EH (cell line): ENCODE measurements at regions not wholly inside any gene's neighbourhood (a gene's known extent, or its start where the extent isn't known, plus 50 kb on each side); places are given as distances from the start of the nearest gene placed in this dataset.
"Not testable (repeated sequence)": the region's sequence is repeated elsewhere in the genome, so short reads cannot be mapped to it uniquely, and the experiment has no call there.

ENCODE experiments used
- DNase-seq: peaks from one replicate; pipeline ENCODE4 v3.0.0-alpha.2; 2015; ENCODE audit warnings: low read depth

- no peak for DNase-seq
These were observed 62.4 kb downstream of the CRYBB2 start for GRCh38 chr22:25281675-25282345.

- no peak for DNase-seq
These were observed 62.9 kb downstream of the CRYBB2 start for GRCh38 chr22:25282346-25282670.

- no peak for DNase-seq
These were observed 63.5 kb downstream of the CRYBB2 start for GRCh38 chr22:25282671-25283561.

- not testable (repeated sequence) for DNase-seq
These were observed 69.0 kb downstream of the CRYBB2 start for GRCh38 chr22:25288481-25288880.

- not testable (repeated sequence) for DNase-seq
These were observed 82.5 kb downstream of the CRYBB2 start for GRCh38 chr22:25301912-25302311.

- DNase-seq = not testable (repeated sequence)
These were observed 90.1 kb downstream of the CRYBB2 start for GRCh38 chr22:25309586-25309985.

GRCh38 chr22:25311924-25312323, 92.5 kb downstream of the CRYBB2 start:
- not testable (repeated sequence) for DNase-seq

GRCh38 chr22:25318081-25318823, 98.8 kb downstream of the CRYBB2 start:
- no peak for DNase-seq

- no peak for DNase-seq
These were observed 107.7 kb downstream of the CRYBB2 start for GRCh38 chr22:25327018-25327755.

- no peak for DNase-seq
These were observed 111.6 kb downstream of the CRYBB2 start for GRCh38 chr22:25331050-25331449.

GRCh38 chr22:25331911-25332310, 112.5 kb downstream of the CRYBB2 start:
- DNase-seq = not testable (repeated sequence)

GRCh38 chr22:25332386-25332785, 112.9 kb downstream of the CRYBB2 start:
- DNase-seq = no peak

- DNase-seq = no peak
These were observed 114.7 kb downstream of the CRYBB2 start for GRCh38 chr22:25334162-25334490.

- DNase-seq = not testable (repeated sequence)
These were observed 115.2 kb downstream of the CRYBB2 start for GRCh38 chr22:25334631-25335030.

GRCh38 chr22:25335276-25335675, 115.8 kb downstream of the CRYBB2 start:
- not testable (repeated sequence) for DNase-seq

- DNase-seq = not testable (repeated sequence)
These were observed 121.1 kb downstream of the CRYBB2 start for GRCh38 chr22:25340536-25340935.

GRCh38 chr22:25344366-25344765, 124.9 kb downstream of the CRYBB2 start:
- DNase-seq = not testable (repeated sequence)

- DNase-seq = no peak
These were observed 127.7 kb downstream of the CRYBB2 start for GRCh38 chr22:25346859-25347751.

GRCh38 chr22:25347752-25348102, 128.3 kb downstream of the CRYBB2 start:
- DNase-seq = no peak

GRCh38 chr22:25348391-25348790, 129.0 kb downstream of the CRYBB2 start:
- no peak for DNase-seq

GRCh38 chr22:25348996-25349395, 129.6 kb downstream of the CRYBB2 start:
- not testable (repeated sequence) for DNase-seq
